HS-5 (cell line): ENCODE measurements at regions not wholly inside any gene's neighbourhood (a gene's known extent, or its start where the extent isn't known, plus 50 kb on each side); places are given as distances from the start of the nearest gene placed in this dataset.
A peak's percentile ranks its signal among the peaks of the same experiment; 100 is the strongest.

Source experiments
- DNase-seq: peaks from one replicate; pipeline ENCODE4 v3.0.0-alpha.2; 2012; ENCODE audit warnings: low read depth

DNA sequence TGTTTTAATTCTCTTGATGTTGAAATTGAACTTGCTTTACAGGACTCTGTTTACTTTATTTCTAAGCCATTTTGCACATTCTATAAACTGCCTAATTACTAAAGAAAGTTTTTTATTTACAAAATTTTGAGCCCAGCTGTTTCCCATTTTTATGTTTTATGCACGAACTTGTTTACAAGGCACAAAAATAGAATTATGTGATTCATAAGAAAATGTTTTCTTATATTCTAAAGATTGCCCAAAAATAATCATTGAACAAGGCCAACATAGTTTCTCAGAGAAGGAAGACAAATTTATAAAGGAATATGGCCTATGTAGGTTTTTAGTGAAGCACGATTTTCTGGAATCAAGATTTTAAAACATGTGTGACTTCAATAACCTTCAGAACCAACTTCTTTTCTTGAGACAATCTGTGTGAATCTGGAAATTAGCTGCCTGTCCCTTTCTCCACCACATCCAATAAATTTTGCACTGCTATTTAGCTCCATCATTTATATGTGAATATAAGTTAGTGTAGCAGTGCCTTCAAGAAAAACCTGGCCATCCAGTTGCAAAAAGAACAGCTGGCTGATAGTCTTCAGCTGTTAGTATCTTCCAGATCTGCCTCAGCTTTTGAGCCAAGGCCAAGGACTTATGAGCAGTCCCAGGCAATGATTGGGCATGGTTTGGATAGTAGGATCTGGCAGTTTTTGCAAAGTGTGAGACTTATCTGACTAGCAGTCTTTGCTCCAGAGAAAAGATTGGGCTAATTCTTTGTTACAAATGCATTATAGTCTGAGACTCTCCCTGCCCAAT, 253.2 kb upstream of the COL3A1 start:
- no peak for DNase-seq

DNA sequence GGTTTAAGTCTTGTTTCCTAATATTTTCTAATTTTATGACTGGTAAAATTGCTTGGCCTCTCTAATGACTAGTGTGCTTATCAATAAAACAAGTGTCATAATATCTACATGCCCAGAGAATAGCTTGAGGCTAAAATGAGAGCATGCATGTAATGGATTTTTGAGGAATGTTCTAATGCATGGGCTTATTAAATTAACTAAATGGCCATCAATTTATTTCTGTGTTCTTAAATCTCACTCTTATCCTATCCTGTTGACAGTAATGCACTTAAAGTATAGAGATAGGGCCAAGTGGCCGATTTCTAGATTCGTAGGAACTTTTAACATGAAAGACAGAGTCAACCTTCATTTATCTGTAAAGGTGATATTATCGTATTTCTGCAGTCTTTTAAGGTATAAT, 252.4 kb upstream of the COL3A1 start:
- DNase-seq, result no peak

DNA sequence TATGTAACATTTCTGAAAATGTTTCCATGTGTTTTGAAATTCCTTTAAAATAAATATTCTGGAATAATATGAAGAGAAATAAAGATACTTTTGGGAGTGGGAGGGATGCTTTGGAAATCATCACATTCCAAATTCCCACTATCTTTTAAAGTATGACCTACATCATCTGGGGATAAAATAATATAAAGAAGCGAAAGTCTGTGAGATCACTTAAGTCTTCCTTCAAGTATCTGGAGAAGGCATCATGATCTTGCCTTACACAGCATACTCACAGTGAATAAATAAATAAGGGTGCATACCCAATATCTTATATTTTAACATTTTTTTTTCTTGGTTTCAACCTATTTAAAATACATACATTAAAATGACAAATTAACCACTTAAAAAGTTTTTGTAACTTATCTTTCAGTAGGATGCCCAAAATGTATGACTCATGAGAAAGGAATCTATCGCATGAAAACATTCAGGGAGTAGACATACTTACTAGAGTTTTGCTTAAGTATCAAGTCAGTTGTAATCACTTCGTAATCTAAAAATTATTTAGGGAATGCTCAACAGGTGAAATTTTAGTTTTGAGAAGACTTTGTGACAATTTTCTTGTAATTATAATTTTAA, 248.3 kb upstream of the COL3A1 start:
- DNase-seq, result peak; percentile 50

DNA sequence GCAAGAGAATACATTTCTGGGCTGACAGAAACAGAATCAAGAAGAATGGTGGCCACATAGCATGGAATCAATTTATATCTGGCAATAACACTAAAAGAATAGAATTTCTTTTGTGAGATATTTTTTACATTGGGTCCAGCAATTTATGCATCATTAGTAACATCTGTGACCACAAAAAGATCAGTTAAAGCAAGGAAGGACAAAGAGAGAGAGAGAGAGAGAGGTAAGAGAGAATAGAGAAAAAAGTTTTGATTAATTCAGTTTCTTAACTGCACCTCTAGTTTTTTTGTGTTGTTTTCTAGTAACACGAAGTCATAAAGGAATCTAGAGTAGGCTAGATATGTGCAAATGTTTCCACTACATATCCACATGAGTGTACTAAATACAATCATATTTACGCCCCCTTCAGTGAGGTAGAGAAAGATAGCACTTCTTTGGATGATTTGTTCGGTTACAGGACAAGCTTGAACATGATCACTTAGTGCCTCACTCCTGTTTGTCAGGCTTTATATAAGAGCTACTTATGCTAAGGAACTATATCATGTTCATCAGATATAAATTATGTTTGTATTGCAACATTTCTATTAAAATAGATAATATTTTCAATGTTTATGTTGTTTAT, 247.4 kb upstream of the COL3A1 start:
- DNase-seq, result no peak

DNA sequence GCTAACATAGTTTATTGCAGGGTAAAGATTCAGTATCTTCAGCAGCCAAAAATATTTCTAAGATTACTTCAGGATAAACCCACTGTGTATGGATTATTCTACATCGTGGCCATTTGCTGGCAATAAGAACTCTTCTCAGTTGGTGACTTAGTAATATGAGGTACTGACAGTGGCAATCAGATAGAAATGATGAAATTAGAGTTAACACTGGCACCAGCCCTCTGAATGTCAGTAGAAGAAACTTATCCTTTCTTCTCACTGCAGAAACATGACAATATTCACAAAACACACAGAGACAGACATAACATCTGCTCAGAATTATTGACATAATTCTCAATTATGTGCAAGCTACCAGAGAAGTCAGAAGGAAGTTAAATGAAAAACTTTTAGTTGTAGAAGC, 246.3 kb upstream of the COL3A1 start:
- DNase-seq, result no peak

DNA sequence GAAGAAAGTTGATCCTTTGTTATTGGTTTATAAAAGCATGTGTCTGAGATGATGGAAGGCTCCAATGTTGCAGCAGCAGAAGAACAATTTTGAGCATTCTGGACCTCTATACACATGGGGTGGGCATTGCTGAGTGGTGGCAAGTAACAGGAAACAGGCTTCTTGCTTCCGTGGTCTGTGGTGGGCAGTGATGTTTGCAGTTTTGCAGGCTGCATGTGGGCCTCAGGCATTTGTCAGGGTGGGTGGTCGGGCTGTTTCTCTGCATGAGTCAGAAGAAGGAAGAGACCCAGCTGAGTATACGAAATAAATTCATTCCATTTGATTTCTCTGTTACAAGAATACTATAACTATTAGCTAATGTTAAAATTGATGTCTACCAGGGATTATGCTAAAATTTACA, 239.5 kb upstream of the COL3A1 start:
- no peak for DNase-seq

DNA sequence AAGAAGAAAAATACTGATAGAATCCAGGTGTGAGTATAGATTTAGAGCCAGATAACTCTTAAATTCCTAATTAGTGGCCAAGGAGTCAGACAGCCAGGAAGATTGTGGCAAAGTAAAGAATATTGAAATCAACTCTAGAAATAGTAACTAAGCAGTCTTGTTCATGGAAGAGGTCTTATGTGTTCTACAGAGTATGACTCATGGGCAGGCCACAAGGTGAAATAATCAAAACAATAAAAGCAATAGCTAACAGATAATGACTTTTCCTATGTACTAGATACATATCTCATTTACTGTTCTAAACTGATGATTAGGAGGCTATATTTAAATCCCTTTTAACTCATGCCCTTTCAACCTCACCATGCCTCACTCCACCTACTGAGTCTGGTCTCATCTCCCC, 227.4 kb upstream of the COL3A1 start:
- no peak for DNase-seq

DNA sequence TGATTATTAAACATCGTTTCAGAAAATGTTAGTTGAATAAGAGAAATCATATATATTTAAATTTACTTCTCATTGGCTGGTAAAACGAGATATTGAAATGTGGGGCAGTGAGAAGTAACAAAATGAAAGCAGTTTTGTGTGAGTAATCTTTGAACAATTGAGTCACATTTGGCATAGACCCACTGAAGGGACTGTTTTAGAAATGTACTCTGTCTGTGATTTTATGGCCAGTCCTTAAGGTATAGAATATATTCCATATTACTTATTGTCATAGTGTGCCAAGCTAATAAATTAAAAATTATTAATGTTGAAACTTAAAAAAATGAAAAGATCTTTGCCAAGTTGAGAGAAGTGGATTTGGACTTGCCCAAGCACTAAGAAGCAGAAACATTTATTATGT, 222.4 kb upstream of the COL3A1 start:
- DNase-seq, result no peak

DNA sequence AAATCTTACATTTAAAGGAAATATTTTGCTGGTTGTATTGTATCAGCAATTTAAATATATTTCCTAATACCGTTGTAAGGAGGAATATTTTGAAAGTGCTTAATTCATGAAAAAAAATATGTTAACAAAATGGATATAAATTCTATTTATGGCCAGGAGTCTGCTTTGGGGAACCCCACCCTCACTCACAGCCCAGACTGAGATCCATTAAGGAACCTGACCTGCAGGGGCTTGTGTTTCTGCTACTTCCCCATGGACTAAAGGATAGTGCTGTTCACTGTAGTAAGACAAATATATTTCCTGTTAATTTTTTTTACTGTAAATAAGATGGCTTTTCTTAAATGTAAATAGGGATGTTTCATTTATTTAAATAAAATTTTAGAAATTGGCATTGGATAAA, 221.9 kb upstream of the COL3A1 start:
- DNase-seq, result no peak

DNA sequence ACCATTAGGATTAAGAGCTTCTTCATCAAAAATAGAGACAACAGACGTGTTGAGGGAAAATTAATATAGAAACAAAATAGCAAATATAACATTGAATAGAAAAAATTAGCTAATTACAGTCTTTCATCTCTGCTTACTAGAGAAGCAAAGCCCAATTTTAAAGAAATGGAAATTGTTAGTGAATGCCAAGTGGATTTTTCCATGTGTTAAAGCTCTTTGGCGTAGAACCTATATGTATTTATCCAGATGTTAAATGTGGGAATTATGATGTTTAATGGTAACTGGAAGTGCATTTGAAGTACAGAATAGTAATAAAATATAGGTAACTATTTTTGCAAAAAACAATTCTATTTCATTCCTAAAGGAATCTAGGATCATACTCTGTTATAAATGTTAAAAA, 212.0 kb upstream of the COL3A1 start:
- DNase-seq, result no peak

DNA sequence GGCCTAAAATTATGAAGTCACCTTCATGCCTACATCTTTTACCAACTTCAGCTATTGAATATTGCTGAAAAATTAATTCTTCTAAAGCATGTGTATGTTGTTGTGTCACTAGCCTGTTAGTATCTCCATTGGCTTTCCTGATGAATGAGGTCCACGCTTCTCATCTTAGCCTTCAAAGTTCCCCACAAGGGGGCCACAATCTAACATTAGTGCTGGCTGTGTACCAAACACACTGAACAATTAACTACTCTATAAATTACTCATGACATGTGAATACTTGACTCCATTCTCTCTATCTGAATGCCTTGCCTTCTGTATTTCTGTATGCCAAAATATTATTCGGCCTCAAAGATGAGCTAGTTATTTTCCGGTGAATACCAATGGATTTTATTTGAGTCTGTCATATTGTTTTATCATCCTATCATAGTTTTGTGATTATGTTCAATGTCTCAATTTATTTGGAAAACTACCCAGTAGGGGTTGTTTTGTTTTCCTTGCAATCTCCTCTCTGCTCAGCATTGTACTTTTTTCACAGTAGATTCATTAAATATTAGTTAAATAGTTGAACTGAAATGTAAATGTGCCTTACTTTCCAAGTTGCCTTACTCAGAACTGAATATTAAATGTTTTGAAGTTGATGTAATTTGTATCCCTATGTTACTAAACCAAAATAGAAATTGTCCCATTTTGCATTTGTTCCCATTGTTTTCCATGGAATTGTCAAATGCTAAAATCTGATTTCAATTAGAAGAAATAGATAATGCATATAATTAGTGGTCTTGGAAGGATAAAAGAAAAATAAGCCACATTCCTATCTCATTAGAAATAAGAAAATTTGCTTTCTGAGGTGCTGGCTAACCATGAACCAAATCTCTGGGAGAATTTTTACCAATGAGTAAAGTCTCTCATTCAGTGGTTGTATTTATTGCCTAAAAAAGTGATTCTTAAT, 208.4 kb upstream of the COL3A1 start:
- peak; percentile 32 for DNase-seq

DNA sequence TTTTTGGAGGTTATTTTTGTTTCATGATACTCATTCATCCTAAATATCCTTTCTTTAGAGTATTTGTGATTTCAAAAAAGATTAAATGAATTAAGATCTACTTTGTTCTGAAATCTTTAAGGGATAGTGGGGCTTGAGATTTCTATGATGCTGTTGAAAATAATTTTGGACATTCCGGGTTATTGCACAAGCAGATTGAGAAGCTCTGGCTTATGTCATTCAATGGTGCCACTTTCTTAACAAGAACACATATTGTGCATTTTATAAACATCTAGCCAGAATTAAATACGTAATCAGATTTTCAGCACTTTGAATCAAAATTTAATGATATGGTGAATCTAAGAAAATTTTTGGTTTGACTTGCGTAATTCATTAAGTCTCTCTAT, 207.7 kb upstream of the COL3A1 start:
- DNase-seq, result no peak

DNA sequence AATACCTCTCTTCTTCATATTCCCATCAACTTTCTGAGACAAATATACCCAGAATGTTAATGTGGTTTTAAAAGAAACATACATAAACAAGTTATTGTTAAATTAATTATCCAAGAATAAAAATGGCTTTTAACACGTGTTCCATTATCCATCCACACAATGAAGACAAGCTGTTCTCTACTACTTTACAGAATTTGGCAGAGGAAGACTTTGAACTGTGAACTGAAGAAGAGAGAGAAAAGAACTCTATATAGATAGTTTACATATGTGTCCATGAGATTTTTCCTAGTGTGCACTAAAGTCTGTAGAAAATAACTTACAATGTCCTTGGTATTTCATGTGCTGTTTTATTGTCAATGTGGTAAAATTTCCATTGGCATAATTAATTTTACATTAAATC, 207.0 kb upstream of the COL3A1 start:
- no peak for DNase-seq

DNA sequence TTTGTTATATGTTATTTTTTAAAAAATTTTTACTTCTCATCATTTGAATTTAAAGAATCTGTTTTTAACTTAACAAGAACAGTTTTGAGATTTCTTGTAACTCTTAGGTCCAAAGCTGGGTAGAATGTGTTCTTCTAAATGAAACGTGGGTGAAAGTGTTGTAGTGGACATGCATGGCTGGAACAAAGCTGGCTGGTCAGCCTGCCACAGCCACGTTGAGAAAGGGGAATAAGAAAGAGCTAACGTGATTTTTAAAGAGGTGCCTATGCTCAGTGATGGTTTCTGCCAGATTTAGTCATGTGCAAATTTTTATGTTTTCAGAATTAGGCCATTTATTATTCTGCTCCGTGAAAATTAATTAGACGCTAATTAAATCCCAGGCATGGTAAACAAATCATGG, 203.9 kb upstream of the COL3A1 start:
- DNase-seq, result no peak

DNA sequence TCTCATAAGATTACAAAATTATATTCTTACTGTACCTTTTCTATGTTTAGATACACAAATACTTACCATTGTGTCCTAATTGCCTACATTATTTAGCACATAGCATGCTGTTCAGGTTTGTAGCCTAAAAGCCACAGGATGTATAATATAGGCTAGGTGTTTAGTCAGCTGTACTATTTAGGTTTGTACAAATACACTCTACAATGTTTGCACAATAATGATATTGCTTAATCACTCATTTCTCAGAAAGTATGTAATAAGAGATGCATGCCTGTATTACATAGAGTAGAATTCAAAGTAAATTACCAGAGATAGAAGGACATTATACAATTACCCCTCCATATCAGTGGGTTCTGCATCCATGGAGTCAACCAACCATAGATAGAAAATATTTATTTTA, 201.1 kb upstream of the COL3A1 start:
- peak; percentile 60 for DNase-seq

DNA sequence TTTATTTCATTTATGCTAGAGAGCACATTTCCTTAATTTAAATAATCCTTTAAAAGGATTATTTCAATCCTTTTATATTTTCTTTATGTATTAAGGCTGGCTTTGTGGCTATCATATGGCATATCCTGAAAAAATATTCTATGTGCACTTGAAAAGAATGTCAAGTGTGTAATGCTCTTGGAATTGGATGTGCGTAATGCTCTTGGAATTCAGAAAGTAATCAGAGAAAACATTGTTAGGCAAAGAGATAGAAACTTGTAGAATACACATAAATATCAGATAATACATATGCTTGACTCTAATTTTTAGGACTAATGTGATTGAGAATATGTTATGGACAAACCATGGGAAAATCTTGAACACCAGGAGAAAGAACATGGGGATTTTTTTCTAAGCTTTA, 197.5 kb upstream of the COL3A1 start:
- DNase-seq, result peak; percentile 79

DNA sequence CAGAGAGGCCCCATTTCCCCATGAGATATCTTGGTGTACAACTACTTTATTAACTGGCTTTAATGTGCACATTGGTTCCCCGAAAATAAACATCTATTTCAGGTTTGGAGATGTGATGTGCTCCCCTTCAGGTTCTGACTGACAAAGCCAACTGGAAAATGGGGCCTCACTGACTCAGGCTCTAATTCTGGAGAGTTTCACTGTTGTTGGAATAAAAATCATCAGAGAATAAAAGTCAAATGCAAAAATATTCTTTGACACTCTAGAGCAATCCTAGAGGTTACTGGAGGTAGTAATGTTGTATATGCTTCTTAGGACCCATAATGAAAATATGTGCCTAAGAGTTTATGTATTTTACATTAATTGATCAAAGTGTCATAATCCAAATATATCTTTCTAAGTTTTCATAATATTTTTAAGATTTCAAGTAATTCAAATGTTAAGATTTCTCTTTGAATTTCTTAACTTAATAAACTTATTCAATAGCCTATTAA, 189.9 kb upstream of the COL3A1 start:
- DNase-seq, result no peak

DNA sequence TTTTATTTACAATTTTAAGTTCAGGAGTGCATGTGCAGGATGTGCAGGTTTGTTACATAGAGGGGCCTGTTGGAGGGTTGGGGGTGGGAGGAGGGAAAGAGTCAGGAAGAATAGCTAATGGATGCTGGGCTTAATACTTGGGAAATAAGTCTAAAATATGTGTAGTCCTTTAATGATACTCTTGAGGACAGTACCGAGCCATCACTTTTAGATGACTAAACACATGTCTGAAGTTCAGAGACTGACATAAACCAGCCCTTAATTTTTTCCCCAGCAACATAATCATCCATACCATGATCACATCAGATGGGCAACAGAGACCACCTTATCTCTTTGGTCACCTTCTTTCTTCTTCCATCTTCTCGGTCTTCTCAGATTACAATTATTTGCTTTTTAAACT, 189.1 kb upstream of the COL3A1 start:
- DNase-seq, result no peak

DNA sequence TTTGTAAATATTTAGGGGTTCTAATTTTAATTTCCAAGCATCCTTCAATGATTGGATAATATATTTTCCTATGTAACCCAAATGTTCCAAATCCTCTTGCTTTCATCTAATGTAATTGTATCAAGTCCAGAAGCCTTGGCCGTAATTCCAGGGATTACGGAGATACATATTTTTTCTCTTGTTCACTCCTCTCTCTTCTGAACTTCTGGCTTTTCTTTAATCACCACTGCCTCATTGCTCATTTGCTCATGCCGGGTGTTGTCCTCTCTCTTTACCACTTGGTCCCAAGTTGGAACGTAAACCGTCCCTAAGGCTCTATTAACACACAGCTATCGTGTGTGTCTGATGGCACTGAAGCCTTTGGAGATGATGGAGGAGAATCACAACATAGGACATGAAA, 188.7 kb upstream of the COL3A1 start:
- no peak for DNase-seq

DNA sequence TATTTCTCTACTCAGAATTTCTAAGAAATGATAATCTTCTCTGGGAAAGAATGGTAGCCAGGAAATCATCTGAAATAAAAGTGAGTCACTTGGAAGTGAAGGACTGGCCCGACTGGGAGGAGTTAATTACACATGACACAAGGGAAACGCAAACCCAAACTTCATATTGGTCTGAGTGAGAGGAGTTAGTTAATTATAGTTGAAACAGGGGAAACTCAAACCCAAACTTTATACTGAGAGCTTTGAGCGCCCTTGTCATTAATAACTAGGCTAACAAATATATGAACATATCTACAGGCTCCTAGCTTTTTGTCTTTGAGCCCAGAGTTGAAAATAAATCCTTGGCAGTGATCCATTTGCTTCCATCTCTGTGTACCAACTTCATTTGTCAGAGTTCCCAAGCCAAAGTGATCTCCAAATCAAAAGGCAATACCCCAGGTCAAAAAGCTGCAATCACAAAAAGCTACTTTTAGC, 187.8 kb upstream of the COL3A1 start:
- DNase-seq, result no peak

DNA sequence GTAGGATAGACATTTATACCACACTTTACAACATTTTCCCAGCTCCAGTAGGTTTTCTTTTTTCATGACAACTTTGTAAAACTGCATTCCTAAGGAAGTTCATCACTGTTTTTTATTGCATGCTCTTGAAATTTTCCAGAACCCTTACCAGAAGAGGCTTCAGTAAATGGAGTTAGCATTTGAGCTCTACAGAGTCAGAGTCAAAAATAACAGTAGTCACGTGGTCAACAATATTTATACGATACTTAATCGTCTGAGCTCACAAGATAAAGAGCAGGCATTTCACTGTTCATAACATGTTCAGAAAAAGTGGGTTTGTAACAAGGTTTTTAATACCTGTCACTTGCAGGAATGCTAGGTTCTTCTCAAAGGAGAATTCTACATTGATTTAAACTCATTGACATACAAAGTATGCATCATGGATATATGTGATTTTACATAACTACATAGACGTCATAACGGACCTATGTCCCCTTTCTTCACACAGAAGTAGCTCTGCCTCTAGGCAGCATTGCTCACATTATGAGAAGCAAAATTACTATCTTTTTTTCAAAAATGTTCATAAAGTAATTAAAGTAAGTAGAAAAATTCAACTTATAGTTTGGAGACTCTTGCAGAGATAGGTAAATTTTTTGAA, 187.0 kb upstream of the COL3A1 start:
- DNase-seq, result no peak
